PC-9 (cell line): ENCODE measurements at regions not wholly inside any gene's neighbourhood (a gene's known extent, or its start where the extent isn't known, plus 50 kb on each side); places are given as distances from the start of the nearest gene placed in this dataset.

Source experiments
- CTCF ChIP-seq: fragments of 200-600 bp; sonication (generic); conservative IDR thresholded peaks from 2 replicates; pipeline ENCODE4 v1.6.1; 2017; ENCODE audit warnings: mixed run types, antibody characterized with exemption, mild to moderate bottlenecking, moderate library complexity
- EZH2 ChIP-seq: fragments of 200-600 bp; sonication (generic); IDR thresholded peaks from 2 replicates; pipeline ENCODE4 v1.8.0; 2017; ENCODE audit warnings: antibody characterized with exemption, low read depth

GRCh38 chr6:56758553-56758952 is 115.9 kb upstream of the DST start:
- TF ChIP-seq CTCF = no peak
- TF ChIP-seq EZH2 = no peak
